SH-SY5Y (cell line): ENCODE measurements at regions not wholly inside any gene's neighbourhood (a gene's known extent, or its start where the extent isn't known, plus 50 kb on each side); places are given as distances from the start of the nearest gene placed in this dataset.

ENCODE experiments used
- GATA2 ChIP-seq: IDR thresholded peaks from 2 replicates; pipeline ENCODE4 v1.6.1; 2011; ENCODE audit warnings: mild to moderate bottlenecking, low read depth, low read length
- GATA3 ChIP-seq: IDR thresholded peaks from 2 replicates; pipeline ENCODE4 v1.6.1; 2011; ENCODE audit warnings: low read depth, mild to moderate bottlenecking, low read length, moderate library complexity

GRCh38 chr2:204434660-204435462 lies 110.4 kb upstream of the PARD3B start:
- TF ChIP-seq GATA2 (no peak), GATA3 (no peak)

DNA sequence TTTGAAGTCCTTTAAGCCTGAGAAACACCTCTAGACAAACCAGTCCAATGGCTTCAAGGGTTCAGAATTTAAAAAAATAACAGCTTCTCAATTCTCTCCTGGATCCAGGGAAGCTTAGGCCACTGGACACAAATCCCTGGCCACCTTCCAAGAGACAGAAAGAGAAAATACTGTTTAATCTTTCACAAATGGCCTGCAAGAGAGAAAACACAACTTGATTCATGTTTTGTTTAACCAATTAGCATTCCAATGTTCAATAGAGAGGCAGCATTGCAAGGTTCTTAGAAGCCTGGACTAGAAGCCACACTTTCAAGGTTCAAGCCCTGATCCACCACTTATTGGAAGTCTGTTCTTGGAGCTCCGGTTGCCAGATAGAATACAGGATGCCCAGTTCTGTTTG lies 109.0 kb upstream of the PARD3B start:
- TF ChIP-seq GATA3, result no peak
- no peak for TF ChIP-seq GATA2

GRCh38 chr2:204437408-204437807 lies 107.9 kb upstream of the PARD3B start:
- TF ChIP-seq GATA3, result no peak
- no peak for TF ChIP-seq GATA2

- TF ChIP-seq GATA3 (no peak), GATA2 (no peak)
These were observed 107.2 kb upstream of the PARD3B start for GRCh38 chr2:204437815-204438756.

DNA sequence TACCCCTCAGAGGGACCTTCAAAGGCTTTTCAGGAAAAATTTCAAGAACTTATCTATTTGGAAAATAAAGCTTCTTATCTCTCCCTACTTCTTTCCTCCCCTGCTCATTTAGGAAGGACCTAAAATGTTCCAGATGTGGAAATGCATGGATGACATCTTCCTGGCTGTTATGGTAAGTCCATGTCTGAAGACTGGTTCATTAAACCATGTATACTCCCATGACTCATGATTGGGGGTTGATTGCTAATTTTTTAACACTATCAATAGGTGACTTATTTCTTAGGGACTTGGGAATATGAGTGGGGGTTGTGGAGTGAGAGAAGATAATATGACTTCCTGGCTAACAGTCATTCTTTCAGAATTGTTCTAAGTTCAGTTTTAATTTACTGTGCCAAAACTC lies 104.0 kb upstream of the PARD3B start:
- no peak for TF ChIP-seq GATA2
- no peak for TF ChIP-seq GATA3

DNA sequence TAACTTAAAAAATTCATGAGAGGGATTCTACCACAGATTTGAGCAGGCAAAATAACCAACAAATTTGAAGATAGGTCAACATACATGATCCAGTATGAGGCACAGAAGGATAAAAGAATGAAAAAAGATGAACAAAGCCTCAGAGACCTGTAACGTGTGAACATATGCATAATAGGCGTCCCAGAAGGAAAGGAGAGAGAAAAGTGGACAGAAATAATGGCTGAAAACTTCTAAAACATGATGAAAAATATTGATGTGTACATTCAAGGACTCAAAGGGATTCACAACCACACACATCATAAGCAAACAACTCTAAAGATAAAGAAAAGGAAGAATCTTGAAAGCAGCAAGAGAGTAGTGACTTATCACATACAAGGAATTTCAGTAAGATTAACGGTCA lies 100.1 kb upstream of the PARD3B start:
- TF ChIP-seq GATA3, result no peak
- no peak for TF ChIP-seq GATA2

DNA sequence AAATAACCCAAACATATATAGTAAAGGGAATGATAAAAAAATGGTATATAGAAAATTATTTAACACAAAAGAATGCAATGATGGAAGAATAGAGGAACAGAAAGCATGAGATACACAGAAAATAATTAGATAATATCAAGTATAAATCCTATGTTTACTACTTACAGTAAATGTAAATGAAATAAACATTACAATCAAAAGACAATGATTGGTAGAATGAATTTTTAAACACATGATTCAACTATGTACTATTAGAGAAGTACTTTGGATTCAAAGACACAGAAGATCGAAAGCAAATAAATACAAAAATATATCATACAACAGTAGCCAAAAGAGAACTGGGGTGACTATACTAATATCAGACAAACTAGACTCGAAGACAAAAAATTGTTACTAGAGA lies 97.6 kb upstream of the PARD3B start:
- no peak for TF ChIP-seq GATA3

DNA sequence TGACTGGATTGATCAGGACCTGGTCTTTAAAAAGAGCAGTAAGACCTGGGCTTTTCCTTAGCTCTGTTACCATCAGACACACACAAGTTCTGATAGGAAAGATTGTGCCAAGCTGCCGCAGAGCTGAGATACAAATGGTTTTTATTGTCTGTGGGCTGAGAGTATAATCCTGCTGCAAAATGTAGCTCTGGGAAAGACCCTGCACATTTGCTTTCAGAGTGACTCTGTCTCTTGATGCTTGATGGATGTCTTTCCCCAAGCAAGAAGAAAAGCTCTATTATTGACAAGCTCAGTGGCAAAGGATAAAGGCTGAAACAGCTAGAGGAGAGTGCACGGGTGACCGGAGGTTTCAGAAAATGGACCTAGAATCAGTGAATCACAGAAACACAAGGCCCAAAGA lies 95.3 kb upstream of the PARD3B start:
- TF ChIP-seq GATA2 (no peak), GATA3 (no peak)

- TF ChIP-seq GATA3 (no peak), GATA2 (no peak)
These were observed 93.5 kb upstream of the PARD3B start for GRCh38 chr2:204451766-204452165.

DNA sequence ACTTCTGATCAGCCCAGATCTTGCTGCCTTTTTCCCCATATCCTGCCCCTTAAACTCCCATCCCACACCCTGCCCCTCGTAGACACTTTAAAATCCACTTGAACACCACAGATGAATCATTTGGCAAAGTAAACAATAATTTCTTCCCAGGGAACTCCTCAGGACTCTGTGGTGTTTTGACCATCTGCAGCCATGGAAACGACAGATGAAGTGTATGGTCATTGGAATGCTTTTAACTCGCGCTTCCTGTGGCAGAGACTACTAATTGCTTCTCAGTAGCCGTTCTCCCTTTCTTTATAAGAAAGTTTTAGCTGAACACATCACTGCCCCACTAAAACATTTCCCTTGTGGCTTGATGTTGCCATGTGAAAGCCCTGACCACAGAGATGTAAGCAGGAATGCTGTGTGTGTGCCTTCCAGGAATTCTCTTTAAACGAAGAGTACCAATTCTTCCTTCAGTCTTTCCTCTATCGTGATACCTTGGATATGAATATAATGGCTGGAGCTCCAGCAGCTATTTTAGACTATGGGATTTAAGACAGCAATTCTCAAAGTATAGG lies 92.7 kb upstream of the PARD3B start:
- no peak for TF ChIP-seq GATA3

DNA sequence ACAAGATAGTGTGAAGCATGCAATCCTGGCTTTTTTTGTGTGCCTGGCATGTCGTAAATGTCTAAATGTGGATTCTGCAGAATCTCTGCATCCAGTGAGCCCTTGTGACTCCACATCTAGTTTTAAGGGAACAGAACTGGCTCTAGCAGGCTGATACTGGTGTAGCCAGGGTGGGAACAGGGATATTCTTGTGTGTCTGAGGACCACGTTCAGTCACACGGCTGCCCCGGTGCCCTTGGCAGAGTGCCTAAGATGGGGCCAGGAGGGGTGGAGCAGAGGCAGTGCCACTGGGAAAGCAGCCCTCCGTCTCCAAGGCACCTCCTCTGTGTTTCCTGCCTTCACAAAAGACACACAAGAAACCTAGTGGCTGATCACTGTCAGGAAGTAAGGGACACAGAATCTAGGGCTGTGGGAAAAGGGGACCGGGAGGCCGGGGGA lies 91.5 kb upstream of the PARD3B start:
- TF ChIP-seq GATA2 (no peak), GATA3 (no peak)

- TF ChIP-seq GATA3 (no peak), GATA2 (no peak)
These were observed 90.4 kb upstream of the PARD3B start for GRCh38 chr2:204454672-204455380.

- TF ChIP-seq GATA3, result no peak
- no peak for TF ChIP-seq GATA2
These were observed 76.4 kb upstream of the PARD3B start for GRCh38 chr2:204468746-204469429.
